ENCODE measurements at regions not wholly inside any gene's neighbourhood (a gene's known extent, or its start where the extent isn't known, plus 50 kb on each side); places are given as distances from the start of the nearest gene placed in this dataset.

- ChIA-PET POLR2A (no interaction called here), CTCF (interaction anchor here (0.8 to 1.7 kb wide), 2 partner anchors 13 to 232 kb away, joined by 3 to 4 read pairs; no protein-coding TSS in a partner anchor)
- H3K27ac Mint-ChIP-seq (ENCODE audit: low read depth, unreplicated experiment), result no peak overlapping the region
- H3K4me3 Mint-ChIP-seq (ENCODE audit: unreplicated experiment), result no peak overlapping the region
- no peaks in the 10 kb centered on the region for H3K4me1 Mint-ChIP-seq (ENCODE audit: insufficient read depth, unreplicated experiment)
- H3K27me3 Mint-ChIP-seq (ENCODE audit: insufficient read depth, unreplicated experiment), result no peaks in the 10 kb centered on the region
- intact Hi-C loops (cut with micrococcal nuclease), result no loop called here
- H3K9me3 Mint-ChIP-seq (ENCODE audit: unreplicated experiment), result no peaks in the 10 kb centered on the region
- BruUV-seq (replicated peaks), result no TSS peak
- H3K36me3 Mint-ChIP-seq (ENCODE audit: insufficient read depth, unreplicated experiment), result no peaks in the 10 kb centered on the region
- no peak for TF ChIP-seq CTCF (IDR thresholded peaks at IDR 0.05; ENCODE audit: unreplicated experiment)
- no peak for DNase-seq (ENCODE audit: unreplicated experiment)
These were observed 50.0 kb upstream of the ADA2 start for GRCh38 chr22:17269224-17269606.

All from MCF 10A (cell line).